Activated CD8-positive, alpha-beta memory T cell treated with anti-CD3 and anti-CD28 coated beads for 48 hours (primary cell): ENCODE measurements at regions not wholly inside any gene's neighbourhood (a gene's known extent, or its start where the extent isn't known, plus 50 kb on each side); places are given as distances from the start of the nearest gene placed in this dataset.
"Not testable (repeated sequence)": the region's sequence is repeated elsewhere in the genome, so short reads cannot be mapped to it uniquely, and the experiment has no call there.

Source experiments
- DNase-seq, 3 experiments: peaks; one replicate each; pipeline ENCODE4 v3.0.0-alpha.2; 2020; ENCODE audit warnings: low read depth in 2 of 3, low spot score in 2 of 3

DNA sequence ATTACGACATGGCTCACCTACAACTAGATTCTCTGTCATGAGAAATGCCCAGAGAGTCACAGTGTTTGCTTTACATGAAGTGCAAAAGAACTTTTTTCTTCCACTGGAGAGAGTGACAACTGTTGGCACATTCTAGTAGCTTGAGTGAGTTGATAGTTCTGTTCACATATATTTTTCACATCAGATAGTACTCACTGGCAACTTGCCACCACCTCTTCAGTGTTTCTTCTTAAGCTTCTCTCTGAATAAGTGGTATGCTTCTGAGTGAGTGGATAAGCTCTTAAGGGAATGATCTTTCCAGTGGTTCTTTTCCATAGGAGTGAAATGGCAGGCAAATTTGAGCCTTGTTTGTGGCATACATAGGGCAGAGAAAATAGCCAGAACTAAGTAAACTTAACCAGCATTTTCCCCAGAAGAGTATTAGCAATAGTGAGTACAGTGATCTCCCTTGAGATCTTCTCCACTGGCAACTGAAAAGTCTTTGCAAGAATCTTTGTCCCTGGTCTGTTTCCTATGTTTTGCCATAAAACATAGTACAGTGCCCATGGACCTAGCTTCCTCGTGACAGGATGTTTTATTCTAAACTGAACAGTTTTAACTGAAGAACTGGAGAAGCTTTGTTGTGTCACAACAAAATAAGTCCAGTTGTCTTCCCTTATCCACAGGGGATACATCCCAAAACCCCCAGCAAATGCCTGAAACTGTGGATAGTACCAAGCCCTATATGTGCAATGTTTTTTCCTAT lies 125.4 kb upstream of the CDK13 start:
- no peak for DNase-seq

DNA sequence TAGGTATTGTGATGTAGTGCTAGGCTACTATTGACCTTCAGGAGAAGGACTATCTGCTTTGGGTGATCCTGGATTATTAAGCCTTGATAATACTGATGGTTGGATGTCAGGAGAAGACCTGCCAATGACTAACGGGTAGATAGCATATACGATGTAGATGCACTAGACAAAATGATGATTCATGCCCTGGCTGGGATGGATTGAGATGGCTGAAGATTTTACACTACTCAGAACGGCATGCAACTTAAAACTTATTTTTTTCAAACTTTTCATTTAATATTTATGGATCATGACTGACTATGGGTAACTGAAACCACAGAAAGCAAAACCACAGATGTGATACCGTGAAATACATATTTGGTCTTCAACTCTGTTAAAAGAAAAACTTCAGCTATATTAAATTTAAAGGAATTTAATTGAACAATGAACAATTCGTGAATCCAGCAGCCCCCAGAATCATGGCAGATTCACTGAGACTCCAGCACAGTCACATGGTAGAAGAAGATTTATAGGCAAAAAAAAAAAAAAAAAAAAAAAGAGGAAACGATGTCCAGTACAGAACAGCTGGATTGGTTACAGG lies 124.6 kb upstream of the CDK13 start:
- no peak for DNase-seq

DNA sequence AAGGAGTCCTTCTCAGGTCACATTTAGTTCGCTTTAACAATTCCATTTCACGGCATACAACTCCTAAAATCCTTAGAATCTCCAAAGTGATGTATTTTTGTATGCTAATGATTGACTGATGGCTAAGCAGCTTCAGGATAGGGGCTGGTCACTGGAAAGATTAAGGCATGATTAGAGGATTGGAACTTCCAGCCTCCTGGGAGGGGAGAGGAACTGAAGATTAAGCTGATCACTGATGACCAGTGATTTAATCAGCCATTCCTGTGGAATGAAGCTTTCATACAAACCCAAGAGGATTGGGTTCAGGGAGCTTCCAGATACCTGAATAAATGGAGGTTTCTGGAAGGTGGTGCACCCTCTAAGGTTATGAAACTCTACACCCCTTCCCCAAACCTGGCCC lies 123.9 kb upstream of the CDK13 start:
- no peak for DNase-seq

DNA sequence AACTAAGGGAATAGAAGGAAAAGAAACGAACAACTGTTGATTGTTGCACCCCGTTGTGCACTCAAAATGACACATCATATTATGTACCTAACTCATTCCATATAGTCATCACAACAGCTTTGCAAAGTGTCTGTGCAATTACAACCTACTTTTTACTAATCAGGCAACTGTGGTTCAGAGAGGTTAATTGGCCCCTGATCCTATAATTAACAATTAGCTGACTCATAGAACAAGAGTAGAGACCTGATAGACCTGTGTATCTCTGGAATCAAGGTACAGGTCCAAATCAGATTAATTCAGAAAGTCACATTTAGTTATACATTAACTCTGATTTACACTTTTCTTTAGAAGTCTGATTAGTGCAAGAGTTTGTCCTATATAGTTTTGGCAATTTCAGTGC lies 122.5 kb upstream of the CDK13 start:
- DNase-seq: no peak

DNA sequence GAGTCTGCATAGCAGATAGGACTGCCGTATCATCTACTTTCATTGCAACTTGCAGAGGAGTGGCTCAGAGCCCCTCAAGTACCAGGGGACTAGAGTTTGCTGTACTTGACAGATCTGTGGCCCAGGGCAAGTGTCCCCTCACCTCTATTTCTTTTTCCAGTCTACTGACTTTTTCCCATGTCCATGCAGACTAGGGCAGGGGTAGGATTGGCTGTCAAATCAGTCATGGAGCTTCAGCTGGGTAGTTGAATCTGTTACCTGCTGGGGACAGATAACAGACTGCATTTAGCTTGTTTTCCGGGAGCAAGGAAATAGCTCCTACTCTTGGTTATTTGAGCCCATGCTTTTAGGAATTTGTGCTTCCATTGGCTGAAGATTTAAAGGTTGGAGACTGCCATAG lies 121.0 kb upstream of the CDK13 start:
- no peak for DNase-seq

DNA sequence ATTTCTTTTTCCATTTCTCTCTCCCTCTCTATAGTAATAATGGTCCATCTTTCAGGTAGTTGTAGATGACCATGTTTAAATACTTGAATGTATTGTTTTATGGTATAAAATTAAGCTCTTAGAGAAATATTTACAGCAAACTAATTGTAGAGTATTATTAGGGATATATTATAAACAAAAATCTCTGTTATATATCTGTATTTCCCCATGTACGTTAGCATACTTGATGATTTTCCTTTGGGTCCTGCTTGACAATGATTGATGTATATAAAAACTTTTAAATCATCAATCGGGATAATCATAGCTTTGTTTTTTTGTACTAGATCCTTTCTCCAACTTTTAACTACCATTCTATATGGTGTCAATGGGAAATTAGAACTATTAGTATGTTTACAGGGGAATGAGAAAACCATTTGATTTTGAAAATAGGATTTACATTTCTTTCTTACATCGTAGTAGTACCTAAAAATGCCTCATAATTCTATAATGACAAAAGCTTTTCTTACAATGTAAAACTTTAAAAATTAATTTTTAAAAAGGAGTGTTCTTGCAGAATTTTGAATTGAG lies 117.5 kb upstream of the CDK13 start:
- DNase-seq: no peak

DNA sequence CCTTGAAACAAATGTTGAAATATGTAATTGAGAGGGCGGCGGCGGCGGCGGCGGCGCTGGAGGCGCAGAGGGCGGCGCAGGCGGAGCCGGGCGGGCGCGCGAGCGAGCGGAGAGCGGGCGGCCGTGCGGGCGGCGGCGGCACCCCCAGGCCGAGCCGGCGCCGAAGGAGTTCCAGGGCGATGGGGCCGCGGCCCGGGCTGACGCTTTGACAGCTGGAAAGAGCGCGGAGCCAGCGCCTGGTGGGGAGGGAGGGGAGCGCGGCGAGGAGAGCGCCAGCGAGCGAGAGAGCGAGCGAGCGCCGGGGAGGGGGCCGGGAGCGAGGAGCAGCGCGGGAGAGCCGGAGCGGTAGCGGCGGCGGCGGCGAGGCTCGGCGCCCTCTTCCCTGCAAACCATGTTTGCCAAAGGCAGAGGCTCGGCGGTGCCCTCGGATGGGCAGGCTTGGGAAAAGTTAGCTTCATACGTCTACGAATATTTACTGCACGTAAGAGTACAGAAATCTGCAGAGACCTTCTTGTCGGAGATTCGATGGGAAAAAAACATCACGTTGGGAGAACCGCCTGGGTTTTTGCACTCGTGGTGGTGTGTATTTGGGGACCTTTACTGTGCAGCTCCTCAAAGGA lies 116.8 kb upstream of the CDK13 start:
- DNase-seq: peak; percentile 13 to 25 (median 21)

DNA sequence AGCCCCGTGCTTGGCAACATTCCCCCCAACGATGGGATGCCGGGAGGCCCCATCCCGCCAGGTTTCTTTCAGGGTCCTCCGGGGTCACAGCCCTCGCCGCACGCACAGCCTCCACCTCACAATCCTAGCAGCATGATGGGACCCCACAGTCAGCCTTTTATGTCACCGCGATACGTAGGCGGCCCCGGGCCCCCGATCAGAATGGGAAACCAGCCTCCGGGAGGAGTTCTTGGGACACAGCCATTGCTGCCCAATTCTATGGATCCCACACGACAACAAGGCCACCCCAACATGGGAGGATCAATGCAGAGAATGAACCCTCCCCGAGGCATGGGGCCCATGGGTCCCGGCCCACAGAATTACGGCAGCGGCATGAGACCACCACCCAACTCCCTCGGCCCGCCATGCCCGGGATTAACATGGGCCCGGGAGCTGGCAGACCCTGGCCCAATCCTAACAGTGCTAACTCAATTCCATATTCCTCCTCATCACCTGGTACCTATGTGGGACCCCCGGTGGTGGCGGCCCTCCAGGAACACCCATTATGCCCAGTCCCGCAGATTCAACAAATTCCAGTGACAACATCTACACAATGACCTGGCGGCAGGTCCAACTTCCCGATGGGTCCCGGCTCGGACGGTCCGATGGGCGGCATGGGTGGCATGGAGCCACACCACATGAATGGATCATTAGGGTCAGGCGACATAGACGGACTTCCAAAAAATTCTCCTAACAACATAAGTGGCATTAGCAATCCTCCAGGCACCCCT lies 116.0 kb upstream of the CDK13 start:
- not testable (repeated sequence) for DNase-seq

DNA sequence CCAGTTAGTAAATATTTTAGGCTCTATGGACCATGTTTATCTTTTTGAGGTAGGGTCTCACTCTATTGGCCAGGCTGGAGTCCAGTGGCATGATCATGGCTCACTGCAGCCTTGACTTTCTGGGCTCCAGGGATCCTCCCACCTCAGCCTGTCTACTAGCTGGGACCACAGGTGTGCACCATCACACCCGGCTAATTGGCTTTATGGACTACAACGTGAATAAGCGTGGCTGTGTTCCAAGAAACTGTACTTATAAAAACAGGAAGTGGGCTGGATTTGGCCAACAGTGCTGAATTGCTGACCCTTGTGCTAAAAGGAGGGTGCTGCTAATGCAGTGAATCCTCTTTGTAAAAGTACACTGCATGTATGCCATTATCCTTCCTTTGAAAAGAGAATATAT lies 111.7 kb upstream of the CDK13 start:
- DNase-seq: no peak

DNA sequence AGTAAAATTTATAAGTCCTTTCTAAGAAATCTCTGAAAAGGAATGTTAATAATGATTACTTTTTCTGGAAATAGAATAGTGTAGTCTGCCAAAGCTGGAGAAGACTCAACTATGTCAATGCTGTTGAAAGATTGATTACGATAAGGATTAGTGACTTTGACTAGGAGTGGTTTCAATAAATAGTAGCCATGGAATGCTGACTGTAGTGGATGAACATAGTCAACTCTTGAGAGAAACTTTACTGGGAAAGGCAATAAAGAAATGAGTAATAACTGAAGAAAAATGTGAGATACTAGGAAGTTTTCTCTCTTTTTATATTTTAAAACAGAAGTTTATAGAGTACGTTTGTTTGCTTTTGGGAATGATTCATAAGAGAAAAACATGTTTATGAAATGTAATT lies 105.0 kb upstream of the CDK13 start:
- DNase-seq: no peak

DNA sequence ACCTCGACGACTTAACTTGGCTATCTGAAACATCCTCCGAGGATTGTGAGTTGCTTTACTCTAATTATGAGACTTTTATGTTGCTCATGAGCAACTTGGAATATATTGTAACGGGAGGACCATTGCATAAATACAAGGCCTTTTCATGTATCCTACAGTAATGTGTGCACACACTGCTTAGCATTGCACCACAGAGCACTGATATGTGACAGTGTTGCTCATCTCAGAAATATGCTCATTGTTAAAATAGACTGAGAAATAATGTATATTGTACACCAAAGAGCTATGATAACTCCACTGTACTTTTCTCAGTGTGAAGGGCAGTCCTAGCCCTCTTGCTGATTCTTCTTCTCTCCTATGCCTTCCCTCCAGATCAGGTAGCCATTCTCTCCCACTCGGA lies 102.8 kb upstream of the CDK13 start:
- DNase-seq: no peak

DNA sequence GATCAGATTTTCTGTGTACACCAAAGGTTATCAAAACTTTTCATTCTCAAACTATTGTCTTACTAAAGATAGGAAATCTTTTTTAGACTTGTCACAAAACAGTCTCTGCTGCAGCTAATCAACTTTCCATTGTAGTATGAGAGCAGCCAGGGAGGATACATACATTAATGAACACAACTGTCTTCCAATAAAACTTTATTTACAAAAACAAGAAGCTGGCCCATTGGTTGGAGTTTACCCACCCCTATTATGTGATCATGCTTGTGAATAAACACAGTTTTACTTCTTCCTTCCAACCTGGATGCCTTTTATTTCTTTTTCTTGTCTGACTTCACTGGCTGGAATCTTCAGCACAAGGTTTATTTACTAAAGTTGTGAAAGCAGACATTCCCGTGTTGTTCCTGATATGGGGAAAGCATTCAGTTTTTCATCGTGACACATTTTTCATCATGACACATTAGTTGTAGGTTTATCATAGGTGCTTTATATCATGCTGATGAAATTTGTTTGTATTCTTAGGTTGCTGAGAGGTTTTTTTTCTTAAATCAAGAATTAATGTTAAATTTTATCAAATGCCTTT lies 98.5 kb upstream of the CDK13 start:
- DNase-seq: no peak

DNA sequence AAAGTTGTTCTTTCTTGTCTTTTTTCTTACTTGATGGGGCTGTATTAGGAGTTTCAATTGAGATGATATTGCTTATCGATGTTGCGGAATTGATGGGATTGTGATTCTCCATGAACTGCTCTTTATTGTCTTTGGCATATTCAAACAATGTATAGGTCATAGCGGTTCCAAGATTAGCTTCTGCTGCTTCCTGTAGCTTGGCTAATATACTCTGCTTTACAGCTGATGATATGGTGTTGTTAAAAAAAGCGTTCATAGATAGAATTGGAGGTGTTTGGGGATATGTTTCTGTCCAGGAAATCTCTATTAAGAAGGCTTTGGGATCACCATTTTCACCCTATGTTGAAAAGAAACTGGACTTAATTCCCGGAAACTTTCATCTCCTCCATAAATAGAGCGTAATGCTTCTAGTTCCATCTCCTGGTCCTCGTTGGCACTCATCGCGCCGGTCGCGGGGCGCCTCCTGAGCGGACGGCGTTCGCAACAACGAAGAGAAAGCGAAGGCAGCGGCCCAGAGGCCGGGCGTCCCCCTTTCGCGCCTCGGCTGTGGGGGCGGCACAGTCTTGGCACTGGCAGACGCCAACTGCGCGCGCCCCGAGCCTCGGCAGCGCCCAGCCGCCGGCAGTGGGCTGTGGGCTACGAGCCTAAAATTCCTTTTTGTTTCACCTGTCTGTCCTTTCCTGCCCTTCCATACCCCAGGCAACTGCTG lies 95.3 kb upstream of the CDK13 start:
- not testable (repeated sequence) for DNase-seq

DNA sequence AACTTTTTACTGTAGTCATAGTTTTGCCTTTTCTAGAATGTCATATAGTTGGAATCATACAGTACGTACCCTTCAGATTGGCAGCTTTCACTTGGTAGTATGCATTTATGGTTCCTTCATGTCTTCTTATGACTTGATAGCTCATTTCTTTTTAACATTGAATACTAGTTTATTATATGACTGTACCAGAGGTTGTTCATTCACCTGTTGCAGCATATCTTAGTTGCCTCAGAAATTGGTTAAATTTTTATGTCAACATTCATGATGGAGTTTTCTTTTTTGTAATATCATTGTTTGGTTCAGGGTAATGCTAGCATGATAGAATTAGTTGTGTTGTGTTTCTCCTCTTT lies 94.8 kb upstream of the CDK13 start:
- no peak for DNase-seq

DNA sequence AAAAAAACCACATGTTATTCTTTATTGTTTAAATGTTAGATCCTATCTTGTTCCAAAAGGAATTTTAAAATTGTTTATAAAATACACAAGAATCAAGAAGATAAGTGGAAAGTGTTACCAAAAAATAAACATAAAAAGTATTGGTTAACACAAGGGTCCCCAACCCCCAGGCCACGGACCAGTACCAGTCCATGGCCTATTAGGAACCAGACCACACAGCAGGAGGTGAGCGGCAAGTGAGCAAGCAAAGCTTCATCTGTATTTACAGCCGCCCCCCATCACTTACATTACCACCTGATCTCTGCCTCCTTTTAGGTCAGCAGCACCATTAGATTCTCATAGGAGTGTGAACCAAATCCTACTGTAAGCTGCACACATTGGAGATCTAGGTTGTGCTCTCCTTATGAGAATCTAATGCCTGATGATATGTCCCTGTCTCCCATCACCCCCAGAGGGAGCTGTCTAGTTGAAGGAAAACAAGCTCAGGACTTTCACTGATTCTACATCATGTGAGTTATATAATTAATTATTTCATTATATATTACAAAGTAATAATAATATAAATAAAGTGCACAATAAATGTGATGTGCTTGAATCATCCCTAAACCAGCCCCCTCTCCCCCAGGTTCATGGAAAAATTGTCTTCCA lies 86.3 kb upstream of the CDK13 start:
- not testable (repeated sequence) for DNase-seq

DNA sequence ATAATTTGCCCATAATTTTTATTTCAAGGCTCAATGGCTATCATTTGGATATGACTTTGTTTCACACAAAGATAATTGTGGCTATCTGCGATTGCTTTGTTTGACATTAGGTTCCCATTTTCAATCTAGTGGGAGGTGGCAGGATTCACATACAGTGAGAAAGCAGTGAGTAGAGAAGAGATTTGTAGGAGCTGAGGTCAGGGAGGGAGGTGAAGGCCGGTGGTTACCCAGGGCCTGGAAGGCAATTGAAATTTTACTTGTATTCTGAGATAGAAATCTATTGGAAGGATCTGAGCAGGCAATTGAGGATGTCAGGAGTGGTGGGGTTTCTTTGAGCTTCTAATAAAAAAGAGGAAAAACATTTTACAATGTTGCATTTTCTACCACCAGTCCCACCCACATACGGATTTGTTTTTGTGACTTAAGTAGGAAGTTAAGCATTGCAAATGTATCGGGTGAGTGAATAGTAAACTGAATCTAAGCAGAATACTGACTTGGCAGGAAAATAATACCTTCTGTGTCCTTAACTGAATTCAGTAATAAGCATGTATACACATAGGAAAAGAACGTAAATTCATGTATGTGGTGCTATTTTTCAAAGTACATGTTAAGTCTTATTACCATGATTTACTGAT lies 80.1 kb upstream of the CDK13 start:
- DNase-seq: not testable (repeated sequence)

DNA sequence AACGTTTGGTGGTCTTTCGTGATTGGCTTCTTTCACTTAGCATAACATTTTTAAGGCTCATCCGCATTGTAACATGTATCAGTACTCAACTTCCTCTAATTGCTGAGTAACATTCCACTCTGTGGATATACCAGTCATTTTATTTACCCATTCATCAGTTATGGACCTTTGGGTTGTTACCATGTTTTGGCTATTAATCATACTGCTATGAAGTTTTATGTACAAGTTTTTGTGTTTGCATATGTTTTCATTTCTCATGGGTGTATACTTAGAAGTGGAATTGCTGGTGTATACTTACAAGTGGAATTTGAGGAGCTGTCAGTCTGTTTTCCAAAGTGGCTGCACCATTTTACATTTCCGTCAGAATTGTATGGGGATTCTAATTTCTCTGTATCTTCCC lies 78.4 kb upstream of the CDK13 start:
- not testable (repeated sequence) for DNase-seq

DNA sequence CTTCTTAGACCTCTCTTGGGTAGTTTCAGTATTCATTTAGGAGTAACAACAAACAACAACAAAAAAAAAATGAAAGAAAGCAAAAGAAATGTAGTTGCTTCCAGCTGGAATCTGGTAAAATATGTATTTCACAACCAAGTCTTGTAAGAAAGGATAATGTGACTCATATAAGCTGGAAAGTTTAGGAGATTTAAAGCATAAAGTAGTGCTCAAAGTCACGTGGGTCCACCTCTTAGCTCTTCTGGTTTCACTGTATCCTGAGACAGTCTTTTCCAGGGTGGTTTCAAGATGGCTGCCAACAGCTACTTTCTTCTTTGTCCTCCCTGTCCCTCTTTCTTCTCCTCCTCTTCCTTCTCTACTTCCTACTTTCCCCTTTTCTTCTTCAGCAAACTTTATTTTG lies 69.5 kb upstream of the CDK13 start:
- no peak for DNase-seq

DNA sequence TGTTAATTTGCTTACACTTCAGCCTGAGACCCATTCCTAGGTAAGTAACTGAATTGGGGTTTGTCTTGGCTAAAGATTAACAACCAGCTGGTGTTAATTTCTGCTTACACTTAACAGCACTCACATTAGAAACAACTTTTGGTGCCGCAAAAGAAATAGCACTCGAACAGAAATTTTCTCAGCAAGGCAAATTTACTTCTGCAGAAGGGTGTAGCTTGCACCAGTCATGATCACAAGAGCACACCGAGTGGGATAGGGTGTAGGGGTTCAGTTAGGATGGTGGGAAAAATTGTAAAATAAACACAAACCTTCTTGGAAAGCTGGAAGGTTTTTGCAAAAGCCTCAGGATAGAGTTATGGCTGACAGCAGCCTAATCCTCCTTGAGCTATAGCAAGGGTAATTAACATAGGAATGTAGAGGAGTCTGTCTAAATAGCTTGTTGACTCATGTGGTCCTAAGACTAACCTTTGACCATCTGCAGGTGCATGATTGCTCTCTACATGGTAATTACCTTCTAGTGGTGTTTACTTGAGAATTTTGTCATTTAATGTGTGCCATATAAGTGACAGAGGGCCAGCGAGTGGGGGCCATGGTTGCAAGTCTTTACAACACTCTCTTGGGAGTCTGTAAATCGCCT lies 67.8 kb upstream of the CDK13 start:
- DNase-seq: no peak
